ENCODE measurements at regions not wholly inside any gene's neighbourhood (a gene's known extent, or its start where the extent isn't known, plus 50 kb on each side); places are given as distances from the start of the nearest gene placed in this dataset.

- WGBS, 2 donors (ENCODE audit: low coverage in 1 of 2), result 57 to 66% methylated on average over 6 of the region's 6 CpGs
- no peak for TF ChIP-seq EP300 (IDR thresholded peaks at IDR 0.05; ENCODE audit: low read depth)
- TF ChIP-seq POLR2AphosphoS5 (IDR thresholded peaks at IDR 0.05), result no peak
- peak in 1 of 5 experiments; percentile 28 for TF ChIP-seq CTCF (IDR thresholded peaks at IDR 0.05)
- TF ChIP-seq POLR2A (IDR thresholded peaks at IDR 0.05), result no peak
- H3K27ac ChIP-seq, result no peak overlapping the region
- no peaks in the 10 kb centered on the region for H3K4me1 ChIP-seq
- intact Hi-C loops (cut with DNase I; ENCODE audit: low total_unique reads) (no loop called here), in situ Hi-C loops (cut with MboI; ENCODE audit: low pct_ligation_motif_present in 1 of 4, low pct_unique_long_range_greater_than_20kb in 1 of 4, low sequenced_read_pairs in 3 of 4) (no loop called here)
- no peak for DNase-seq
- no peak overlapping the region for H3K4me3 ChIP-seq
- no peaks in the 10 kb centered on the region for H3K36me3 ChIP-seq
- no peaks in the 10 kb centered on the region for H3K27me3 ChIP-seq
- no peaks in the 10 kb centered on the region for H3K9me3 ChIP-seq
These were observed 145.3 kb upstream of the SMARCA2 start for GRCh38 chr9:1869843-1870242.

- no peaks in the 10 kb centered on the region for H3K9me3 ChIP-seq
- TF ChIP-seq POLR2A (IDR thresholded peaks at IDR 0.05) (no peak), EP300 (IDR thresholded peaks at IDR 0.05; ENCODE audit: low read depth) (no peak), CTCF (IDR thresholded peaks at IDR 0.05) (no peak), POLR2AphosphoS5 (IDR thresholded peaks at IDR 0.05) (no peak)
- intact Hi-C loops (cut with DNase I; ENCODE audit: low total_unique reads) (no loop called here), in situ Hi-C loops (cut with MboI; ENCODE audit: low pct_ligation_motif_present in 1 of 4, low pct_unique_long_range_greater_than_20kb in 1 of 4, low sequenced_read_pairs in 3 of 4) (no loop called here)
- no peaks in the 10 kb centered on the region for H3K27me3 ChIP-seq
- H3K36me3 ChIP-seq, result no peaks in the 10 kb centered on the region
- H3K4me1 ChIP-seq, result no peaks in the 10 kb centered on the region
- no peak for DNase-seq
- H3K4me3 ChIP-seq, result no peak overlapping the region
- 69% methylated on average over 2 of the region's 2 CpGs; no CpG with 5 or more reads in 1 of the 2 donors for WGBS, 2 donors (ENCODE audit: low coverage in 1 of 2)
- H3K27ac ChIP-seq, result no peak overlapping the region
These were observed 144.2 kb upstream of the SMARCA2 start for GRCh38 chr9:1870915-1871314.

- intact Hi-C loops (cut with DNase I; ENCODE audit: low total_unique reads) (no loop called here), in situ Hi-C loops (cut with MboI; ENCODE audit: low pct_ligation_motif_present in 1 of 4, low pct_unique_long_range_greater_than_20kb in 1 of 4, low sequenced_read_pairs in 3 of 4) (no loop called here)
- DNase-seq, result no peak
- Histone ChIP-seq H3K27ac (no peak overlapping the region), H3K4me1 (no peaks in the 10 kb centered on the region), H3K4me3 (no peak overlapping the region), H3K36me3 (no peaks in the 10 kb centered on the region), H3K27me3 (no peaks in the 10 kb centered on the region), H3K9me3 (no peaks in the 10 kb centered on the region)
- TF ChIP-seq POLR2A (IDR thresholded peaks at IDR 0.05), result no peak
- TF ChIP-seq POLR2AphosphoS5 (IDR thresholded peaks at IDR 0.05), result no peak
- TF ChIP-seq EP300 (IDR thresholded peaks at IDR 0.05; ENCODE audit: low read depth), result no peak
- TF ChIP-seq CTCF (IDR thresholded peaks at IDR 0.05), result no peak
- 34 to 54% methylated on average over 7 to 8 of the region's 8 CpGs for WGBS, 2 donors (ENCODE audit: low coverage in 1 of 2)
These were observed 143.3 kb upstream of the SMARCA2 start for GRCh38 chr9:1871626-1872419.

- H3K9me3 ChIP-seq, result no peaks in the 10 kb centered on the region
- H3K36me3 ChIP-seq, result no peaks in the 10 kb centered on the region
- no peak overlapping the region for H3K27ac ChIP-seq
- intact Hi-C loops (cut with DNase I; ENCODE audit: low total_unique reads) (no loop called here), in situ Hi-C loops (cut with MboI; ENCODE audit: low pct_ligation_motif_present in 1 of 4, low pct_unique_long_range_greater_than_20kb in 1 of 4, low sequenced_read_pairs in 3 of 4) (no loop called here)
- no peaks in the 10 kb centered on the region for H3K27me3 ChIP-seq
- TF ChIP-seq POLR2A (IDR thresholded peaks at IDR 0.05) (no peak), EP300 (IDR thresholded peaks at IDR 0.05; ENCODE audit: low read depth) (no peak), POLR2AphosphoS5 (IDR thresholded peaks at IDR 0.05) (no peak), CTCF (IDR thresholded peaks at IDR 0.05) (no peak)
- no peaks in the 10 kb centered on the region for H3K4me1 ChIP-seq
- 78 to 82% methylated on average over 6 to 8 of the region's 8 CpGs for whole genome bisulfite sequencing, 2 donors (ENCODE audit: low coverage in 1 of 2)
- no peak overlapping the region for H3K4me3 ChIP-seq
- no peak for DNase-seq
These were observed 139.8 kb upstream of the SMARCA2 start for GRCh38 chr9:1875251-1875851.

Measured in transverse colon (tissue), 4 donors.